ENCODE measurements at regions not wholly inside any gene's neighbourhood (a gene's known extent, or its start where the extent isn't known, plus 50 kb on each side); places are given as distances from the start of the nearest gene placed in this dataset.

DNA sequence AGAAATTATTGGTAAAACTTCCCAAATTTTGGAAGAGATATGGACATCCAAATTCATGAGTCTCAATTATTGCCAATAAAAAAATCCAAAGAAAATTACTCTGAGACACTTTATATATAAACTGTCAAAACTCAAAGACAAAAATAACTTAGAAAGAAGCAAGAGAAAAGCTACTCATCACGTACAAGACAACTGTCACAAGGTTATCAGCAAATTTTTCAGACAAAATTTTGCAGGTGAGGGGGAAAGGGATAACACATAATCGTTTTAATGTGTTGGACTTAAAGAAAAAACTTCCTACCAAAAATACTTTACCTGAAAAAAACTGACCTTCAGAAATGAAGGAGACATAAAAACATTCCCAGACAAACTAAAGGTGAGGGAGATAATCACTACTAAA, 272.5 kb downstream of the THBS2 start:
- TF ChIP-seq, protein P1, sequence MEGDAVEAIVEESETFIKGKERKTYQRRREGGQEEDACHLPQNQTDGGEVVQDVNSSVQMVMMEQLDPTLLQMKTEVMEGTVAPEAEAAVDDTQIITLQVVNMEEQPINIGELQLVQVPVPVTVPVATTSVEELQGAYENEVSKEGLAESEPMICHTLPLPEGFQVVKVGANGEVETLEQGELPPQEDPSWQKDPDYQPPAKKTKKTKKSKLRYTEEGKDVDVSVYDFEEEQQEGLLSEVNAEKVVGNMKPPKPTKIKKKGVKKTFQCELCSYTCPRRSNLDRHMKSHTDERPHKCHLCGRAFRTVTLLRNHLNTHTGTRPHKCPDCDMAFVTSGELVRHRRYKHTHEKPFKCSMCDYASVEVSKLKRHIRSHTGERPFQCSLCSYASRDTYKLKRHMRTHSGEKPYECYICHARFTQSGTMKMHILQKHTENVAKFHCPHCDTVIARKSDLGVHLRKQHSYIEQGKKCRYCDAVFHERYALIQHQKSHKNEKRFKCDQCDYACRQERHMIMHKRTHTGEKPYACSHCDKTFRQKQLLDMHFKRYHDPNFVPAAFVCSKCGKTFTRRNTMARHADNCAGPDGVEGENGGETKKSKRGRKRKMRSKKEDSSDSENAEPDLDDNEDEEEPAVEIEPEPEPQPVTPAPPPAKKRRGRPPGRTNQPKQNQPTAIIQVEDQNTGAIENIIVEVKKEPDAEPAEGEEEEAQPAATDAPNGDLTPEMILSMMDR (IDR thresholded peaks at IDR 0.05), result no peak
- no peak for TF ChIP-seq POLR2A (IDR thresholded peaks at IDR 0.05)
